Fibroblast of skin of back (primary cell): ENCODE measurements at regions not wholly inside any gene's neighbourhood (a gene's known extent, or its start where the extent isn't known, plus 50 kb on each side); places are given as distances from the start of the nearest gene placed in this dataset.
"Not testable (repeated sequence)": the region's sequence is repeated elsewhere in the genome, so short reads cannot be mapped to it uniquely, and the experiment has no call there.

Experiments used
- DNase-seq: peaks from one replicate; pipeline ENCODE4 v3.0.0-alpha.2; 2013

DNA sequence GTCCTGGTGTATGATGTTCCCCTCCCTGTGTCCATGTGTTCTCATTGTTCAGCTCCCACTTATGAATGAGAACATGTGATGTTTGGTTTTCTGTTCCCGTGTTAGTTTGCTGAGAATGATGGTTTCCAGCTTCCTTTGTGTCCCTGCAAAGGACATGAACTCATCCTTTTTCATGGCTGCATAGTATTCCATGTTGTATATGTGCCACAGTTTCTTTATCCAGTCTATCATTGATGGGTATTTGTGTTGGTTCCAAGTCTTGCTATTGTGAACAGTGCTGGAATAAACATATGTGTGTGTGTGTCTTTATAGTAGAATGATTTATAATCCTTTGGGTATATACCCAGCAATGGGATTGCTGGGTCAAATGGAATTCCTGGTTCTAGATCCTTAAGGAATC is 1427.3 kb upstream of the SLC10A2 start:
- not testable (repeated sequence) for DNase-seq

DNA sequence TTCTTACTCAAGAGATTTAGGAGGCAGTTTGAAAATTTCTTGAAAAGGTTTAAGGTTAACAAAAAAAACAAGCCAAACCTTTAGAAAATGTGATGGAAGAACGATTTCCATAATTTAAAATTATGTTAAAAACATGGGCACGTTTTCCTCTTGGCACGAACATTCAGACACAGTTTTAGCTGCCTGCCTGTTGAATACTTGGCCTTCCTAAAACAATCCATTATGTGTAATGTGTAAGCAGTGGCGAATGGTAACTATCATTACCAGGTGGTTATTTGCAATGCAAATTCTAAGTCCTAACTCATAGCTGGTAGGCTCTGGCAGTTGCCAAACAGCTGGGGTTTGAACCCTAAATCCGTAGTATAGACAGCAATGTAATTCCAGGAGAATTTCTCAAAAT is 1425.7 kb upstream of the SLC10A2 start:
- DNase-seq = no peak

DNA sequence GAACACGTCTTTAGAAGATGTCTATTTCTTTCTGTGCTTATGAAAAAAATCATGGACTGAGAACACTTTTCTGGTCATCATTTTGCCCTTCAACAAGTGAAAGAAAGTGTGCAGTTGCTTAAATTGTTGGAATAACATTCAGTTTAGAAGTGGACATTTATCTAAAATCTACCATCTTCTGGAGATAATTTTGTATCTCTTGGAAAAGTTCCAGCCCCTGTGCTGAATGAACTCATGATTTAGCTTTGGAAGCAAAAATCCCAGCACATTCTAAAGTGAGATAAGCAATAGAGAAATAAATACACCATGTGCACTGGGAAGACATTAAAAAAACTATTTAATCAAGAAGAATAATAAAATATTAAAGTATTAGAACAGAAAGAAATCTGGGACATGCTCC is 1420.8 kb upstream of the SLC10A2 start:
- peak; percentile 67 for DNase-seq

DNA sequence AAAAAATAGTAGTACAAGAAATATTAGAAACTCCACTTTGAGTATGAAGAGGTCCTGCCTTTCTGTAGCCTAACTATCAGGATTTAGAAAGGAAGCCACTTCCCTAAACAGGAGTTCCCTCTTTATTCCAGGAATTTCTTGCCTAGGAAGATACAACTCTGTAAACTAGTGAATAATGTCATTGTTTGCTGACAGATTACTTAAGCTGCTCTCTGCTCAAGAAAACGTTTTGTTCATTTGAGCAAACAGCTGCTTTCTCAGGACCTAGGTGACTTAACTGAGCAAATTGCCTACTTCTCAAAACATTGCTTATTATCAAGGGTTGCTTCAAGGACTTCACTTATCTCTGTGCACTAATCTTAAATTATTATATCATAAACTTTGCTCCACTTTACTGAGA is 1419.4 kb upstream of the SLC10A2 start:
- DNase-seq = no peak

DNA sequence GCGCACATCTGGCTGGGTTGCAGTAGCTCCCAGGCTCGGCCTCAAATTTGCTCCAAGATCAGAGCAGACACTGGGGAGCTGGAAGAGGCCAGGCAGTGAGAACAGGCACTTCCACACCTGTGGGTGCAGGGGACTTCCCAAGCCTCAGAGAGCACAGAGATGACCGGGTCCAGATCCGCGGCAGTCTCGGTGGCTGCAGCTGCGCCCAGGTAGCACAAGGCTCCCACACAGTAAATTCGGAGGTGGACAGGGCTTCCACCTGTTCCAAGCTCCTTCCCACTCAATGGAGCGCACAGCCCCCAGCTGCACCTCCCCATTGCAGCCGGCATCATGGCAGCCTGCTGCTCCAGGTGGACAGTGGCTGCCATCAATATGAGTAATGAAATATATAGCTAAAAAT is 1417.4 kb upstream of the SLC10A2 start:
- no peak for DNase-seq

DNA sequence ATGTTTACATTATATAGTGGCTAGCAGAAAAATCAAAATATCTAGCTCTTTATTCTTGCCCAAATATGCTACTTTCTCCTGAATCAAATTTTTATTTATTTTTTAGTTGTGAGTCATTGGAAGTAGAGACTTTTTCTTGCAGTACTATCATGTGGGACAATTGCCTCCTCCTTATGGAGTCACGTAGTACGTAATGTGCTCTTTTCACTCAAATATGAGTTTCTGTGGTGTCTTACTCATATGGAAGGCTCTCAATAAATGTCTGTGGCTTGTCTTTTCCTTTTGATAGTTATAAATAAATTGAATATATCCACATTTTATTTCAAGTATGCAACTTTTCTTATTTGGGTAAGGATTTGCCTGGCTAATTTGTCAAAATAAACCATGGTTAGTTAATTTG is 1411.0 kb upstream of the SLC10A2 start:
- peak; percentile 63 for DNase-seq

DNA sequence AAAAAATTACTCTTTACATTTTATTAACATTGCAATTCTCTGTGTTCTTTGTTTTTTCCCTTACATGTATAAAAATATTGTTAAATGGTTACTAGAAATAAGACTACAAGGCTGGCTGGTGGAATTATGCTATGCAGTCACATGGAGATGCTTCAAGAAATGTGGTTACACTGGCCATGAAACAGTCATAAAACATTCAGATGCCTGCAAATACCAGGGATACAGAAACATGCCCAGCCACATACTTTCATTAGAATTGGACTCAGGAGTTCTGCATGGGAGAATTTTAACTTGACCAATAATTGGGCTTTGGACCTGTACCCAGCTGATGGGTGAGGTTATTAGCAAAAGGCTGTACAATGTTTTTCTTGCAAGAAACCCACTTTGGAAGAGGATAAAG is 1407.7 kb upstream of the SLC10A2 start:
- DNase-seq = peak; percentile 16

DNA sequence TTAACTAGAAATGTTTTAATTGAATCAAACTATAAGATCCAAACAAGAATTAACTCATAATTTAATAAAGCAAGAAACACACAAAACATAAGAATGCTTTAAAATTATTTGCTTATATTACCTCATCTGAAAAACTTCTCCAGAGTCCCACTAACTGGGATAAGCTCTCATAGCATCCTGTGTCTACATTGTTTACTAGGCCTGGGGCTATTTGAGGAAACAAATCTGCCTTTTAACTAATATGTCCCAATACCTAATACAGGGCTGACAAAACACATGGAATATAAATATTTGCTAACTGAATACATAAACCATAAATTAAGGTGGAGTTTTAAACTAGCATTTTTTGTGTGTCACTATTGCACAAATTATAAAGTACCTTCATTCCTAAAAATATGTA is 1399.8 kb upstream of the SLC10A2 start:
- DNase-seq = no peak

DNA sequence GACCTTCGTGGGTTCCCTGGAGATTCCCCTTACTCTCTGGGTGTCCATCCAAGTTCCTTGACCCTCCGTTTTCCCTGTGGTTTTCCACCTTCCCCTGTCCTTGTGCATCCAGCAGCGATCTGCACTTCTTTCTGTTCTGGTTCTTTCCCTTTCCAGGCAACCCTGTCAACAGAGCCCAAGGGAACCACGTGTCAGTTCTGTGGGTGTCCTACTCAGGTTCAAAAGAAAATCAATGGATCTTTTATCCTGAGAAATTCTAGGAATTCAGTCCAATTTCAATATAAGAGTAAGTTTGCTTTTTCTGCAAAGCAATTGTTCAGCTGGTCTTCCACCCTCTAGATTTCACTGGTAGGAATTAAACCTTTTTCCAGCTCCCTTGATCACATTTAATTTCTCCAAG is 1394.8 kb upstream of the SLC10A2 start:
- no peak for DNase-seq

DNA sequence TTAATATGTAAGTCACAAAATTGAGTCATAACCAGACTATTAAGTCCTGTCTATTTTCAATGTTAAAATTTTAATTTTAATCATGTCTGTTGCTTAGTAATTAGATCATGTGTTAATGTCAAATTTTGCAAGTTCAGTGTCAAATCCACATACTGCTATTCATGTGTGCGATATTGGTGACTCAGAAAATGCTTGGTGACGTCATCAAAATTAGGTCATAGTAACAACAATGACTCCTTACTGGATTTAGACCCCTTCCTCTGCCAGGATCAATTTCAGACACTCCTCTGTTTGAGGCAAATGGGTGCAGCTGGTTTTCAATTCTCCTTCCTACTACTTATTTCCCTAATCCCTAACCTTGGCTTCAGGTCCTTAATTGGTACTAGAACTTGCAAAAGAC is 1394.3 kb upstream of the SLC10A2 start:
- peak; percentile 47 for DNase-seq

DNA sequence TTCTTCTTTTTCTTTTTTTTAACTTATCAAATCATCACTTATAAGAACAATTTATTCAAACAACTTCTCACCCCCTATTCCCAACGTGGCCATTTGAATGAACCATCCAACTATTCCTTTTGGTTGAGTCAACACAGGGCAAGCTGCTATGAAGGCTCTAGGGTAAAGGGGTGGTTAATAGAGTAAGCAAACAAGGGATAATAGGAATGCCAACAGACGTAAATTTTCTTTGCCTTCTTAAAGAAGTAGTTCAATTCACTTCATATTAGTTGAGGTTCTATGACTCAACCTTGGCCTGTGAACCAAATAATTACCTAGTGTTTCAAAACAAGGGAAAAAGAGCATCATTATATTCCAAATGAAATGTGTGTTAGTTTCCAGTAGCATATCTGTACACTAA is 1383.8 kb upstream of the SLC10A2 start:
- DNase-seq = no peak

DNA sequence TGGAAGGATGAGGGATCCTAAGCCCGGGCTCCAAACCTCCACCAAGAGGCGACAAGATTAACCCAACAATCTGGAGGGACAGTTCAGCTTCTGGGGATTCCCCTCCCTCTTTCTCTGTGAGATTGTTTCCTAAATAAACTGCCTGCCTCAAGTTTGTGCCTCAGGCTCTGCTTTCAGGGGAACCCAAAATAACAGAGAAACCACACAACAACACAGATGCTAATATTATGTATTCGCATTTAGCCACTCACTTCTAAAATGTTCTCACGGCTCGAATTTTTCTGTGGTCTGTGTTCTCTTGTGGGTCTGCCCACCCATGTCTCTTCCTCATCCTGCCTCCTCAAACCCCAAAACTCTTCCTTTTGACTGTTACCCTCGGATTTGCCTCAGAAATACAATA is 1381.1 kb upstream of the SLC10A2 start:
- no peak for DNase-seq

DNA sequence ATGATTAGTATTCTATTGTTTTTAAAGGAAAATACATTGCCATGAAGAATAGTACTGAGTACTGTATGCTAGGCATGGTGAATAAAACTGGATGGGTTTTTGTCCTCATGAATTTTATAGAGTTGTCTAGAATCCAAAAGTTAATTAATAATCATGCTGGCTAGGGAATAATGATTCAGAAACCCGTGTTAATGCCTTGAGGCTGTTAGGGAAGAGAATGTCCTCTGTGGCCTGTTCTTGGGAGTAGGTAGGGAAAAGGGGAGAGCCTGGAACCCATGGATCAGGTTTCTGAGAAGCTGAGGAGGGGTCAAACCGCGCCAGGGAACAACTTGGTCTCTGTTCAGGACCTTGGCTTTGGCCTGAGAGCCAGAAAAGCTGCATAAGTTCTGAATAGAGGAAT is 1376.3 kb upstream of the SLC10A2 start:
- DNase-seq = no peak

DNA sequence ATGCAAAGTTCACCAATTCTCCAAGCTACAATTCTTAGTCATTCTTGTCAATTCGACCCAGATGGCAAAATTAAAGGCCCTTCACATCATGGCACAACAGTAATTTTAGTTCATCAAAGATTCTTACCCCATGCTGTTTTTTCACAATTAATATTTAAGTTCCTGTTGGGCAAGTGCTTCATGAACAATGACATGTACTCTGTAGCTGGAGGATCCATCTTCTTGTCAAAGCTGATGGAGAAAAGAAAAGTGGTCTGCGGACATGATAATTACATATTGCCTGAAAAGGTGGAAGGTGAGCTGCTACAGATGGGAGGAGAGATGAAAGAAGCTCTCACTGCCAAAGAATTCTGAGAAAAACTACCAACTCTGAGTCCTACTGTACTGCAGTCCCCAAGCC is 1370.3 kb upstream of the SLC10A2 start:
- DNase-seq = no peak

DNA sequence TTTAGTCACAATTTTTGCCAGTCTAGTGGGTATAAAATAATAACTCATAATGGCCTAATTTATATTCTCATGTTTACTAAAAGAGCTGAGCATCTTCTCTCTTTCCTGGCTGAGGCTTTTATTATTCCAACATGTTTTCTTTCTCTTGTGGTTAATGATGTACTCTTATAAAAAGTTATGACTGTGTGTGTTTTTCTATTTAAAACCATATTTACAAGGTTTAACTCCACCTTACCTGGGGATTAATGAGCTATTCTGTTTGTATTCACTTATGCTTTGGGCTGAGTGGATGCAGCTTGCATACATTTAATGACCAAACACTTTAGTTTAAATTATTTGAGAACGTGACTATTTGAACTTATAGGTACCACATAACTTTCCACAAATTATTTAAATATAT is 1365.7 kb upstream of the SLC10A2 start:
- no peak for DNase-seq

DNA sequence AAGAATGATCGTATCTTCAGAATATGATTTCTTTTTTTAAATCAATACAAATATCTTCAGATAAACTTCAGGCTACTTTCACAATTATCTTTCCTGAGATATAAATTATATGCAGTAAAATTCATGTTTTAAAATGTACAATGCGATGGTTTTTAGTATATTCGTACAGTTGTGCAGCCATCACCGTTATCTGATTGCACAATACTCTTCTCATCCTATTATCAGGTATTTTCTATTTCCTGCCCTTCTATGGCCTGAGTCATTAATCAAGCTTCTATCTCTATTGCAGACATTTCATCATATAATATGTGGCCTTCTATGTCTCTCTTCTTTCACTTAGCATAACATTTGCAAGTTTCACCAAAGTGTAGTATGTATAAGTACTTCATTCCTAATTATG is 1360.2 kb upstream of the SLC10A2 start:
- no peak for DNase-seq

DNA sequence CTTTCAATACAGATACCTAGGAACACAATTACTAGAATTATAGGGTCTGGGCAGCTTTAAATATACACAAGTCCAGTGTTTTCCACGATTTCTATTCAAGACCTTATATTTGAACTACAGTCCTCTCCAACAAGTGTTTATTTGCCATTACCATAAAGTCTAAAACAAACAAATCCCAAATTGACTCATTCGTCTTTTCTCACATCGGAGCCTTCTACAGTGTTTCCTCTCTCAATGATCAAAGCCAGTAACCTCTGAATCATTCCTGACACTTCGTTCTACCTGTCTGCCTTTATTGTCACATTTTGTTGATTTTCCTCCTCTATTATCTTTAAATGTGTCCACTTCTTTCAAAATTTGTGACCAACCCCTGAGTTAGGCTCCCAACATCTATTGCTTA is 1356.5 kb upstream of the SLC10A2 start:
- DNase-seq = no peak

DNA sequence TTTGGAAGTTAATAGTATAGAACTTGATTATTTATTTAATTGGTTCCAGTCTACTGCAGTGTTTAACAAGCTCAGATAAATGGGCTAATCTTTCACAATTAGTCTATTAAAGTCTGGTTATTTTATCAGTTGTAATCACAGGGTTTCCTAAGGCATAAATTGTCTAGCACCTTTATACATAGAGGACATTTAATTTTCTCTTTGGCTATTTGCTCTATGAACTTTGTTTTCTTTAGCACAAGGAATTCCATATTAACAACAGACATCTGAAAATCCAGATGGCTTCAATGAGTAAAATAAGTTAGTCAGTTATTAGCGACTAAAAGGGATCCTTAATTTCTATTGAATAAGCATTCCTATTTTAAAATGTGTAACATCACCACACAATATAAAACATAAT is 1350.8 kb upstream of the SLC10A2 start:
- no peak for DNase-seq

DNA sequence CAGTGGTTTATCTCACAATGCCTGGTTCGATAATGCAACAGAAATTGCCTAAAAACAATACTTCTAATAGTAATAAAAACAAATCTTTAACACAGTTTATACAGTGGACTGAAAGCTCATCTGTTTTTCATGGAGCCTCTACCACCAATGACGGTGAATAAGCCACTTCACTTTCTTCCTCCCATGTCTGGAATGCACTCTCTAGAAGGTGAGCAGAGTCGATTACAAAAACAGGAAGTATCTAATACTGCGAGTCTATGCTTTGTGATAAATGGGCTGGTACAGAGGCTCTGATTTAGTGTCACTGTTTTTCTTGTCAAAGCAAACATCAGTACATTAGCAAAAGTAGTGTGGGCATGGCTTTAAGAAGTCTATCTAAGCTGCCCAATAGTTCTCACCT is 1348.6 kb upstream of the SLC10A2 start:
- DNase-seq = no peak

DNA sequence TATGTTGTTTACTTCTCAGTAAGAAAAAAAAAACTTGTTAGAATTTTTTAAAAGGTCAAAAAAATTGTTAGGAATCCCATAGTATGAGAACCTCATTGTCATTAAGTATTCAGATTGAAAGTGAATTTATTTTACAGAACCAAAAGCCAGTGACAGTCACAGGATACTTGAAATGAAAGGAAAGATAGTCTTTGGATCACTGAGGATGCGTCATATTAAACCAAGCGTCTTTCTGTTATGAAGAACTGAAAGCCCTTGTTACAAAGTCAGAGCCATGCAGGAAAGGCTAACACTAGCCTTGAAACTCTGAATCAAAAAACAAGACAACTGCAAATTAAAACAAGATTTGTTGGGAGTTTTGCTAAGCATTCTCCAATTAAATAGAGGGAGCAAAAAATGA is 1348.0 kb upstream of the SLC10A2 start:
- no peak for DNase-seq

DNA sequence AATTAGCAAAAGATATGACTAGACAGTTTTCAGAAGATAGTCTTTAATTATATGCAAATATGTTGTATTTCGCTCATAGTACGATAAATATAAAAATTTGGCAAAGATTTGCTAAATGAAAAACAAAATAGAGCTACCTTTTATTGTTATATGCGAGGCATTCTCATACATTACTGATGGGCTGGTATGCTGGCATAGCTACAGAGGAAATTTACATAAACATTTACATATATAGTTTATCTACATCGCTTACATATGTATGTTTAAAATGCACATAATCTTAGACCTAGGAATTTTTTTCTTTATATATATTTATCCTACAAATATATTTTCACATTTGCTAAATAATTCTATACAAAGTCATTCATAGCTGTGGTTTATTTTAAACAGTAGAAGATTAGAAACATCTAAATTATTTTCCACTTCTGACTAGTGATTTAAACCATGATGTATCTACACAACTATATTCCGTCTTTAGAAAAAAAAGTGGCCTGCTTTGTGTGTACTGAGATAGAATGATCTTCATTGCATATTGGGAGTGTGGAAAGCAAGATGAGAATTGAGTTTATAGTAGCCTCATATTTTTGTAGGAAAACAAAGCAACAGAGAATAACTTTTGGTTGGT is 1345.0 kb upstream of the SLC10A2 start:
- DNase-seq = peak; percentile 68

DNA sequence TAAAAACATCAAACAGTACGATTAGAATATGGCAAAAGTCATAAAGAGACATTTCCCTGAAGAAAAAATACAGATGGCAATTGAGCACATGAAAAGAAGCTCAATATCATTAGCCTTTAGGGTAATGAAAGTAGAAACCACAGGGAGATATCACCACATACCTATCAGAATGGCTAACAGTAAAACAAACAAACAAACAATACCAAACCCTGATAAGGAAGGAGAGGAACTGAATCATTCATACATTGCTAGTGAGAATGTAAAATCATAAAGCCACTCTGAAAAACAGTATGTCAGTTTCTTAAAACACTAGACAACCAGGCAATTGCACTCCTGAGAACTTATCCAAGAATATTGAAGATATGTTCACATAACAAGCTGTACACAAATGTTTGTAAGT is 1342.5 kb upstream of the SLC10A2 start:
- peak; percentile 11 for DNase-seq

DNA sequence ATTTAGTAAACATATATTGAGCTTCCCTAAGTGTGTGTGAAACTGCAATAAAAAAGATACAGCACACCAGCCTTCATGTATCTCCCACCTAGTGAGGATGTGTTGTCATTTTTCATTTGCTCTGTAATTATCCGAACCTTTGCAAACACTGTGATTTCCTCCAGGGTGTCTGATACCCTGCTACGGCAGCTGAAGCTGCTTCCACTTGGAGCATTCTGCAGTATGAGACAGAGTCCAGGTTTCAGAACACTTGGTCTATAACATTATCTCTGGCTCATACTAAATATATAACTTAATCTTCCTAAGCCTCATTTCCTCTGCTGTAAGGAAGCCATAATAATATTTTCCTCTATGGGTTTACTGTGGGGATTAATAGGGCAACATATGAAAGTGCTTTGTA is 1338.1 kb upstream of the SLC10A2 start:
- DNase-seq = no peak

DNA sequence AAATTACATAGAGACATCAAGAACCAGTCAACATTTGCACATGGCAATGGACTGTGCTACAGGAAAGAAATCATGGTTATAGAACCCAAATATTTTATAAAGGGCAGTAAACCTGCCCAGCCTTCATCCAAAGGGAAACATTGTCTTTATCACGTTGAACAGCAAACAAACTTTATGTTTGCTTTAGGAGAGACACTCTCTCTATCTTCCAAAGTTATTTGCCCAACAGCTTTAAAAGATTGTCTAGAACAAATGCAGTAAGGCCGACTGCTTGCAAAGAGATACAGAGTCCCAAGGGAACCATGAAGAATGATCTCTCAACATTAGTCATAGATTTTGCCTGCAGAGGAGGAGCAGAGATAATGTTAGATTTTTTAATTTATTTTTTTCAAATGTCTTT is 1323.5 kb upstream of the SLC10A2 start:
- peak; percentile 68 for DNase-seq

DNA sequence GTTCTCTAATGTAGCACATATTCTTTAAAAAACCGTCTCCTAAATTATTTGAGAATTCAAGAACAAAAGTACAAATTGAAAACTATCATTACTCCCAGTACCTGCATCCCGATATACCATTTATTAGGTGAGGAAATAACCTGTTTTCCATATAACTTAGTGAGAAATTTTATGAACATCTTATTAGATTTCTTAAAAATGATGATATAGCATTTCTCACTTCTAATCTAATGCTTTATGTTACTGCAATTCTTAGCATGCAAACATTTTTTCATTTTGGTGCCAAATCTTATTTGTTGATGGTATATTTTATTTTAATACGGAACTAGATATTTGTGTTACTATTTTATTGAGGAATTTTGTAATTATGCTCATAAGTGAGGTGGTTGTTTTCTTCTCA is 1321.3 kb upstream of the SLC10A2 start:
- DNase-seq = no peak

DNA sequence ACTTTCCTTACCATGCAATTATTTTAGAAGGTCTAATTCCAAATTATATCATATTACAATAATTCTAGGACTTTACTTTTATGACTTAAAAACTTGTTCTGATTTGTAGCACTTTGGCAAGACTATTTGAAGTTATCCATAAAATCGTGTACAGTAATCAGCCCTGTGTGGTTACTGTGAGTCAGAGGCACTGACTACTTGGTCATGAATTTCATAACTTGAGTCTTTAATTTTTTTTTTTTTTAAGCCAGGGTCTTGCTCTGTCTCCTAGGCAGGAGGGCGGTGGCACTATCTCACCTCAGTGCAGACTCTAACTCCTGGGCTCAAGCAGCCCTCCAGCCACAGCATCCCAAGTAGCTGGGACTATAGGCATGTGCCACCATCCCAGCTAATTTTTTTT is 1319.2 kb upstream of the SLC10A2 start:
- DNase-seq = peak; percentile 55
